Mesenchymal stem cell (in vitro differentiated cells and primary cell): ENCODE measurements at regions not wholly inside any gene's neighbourhood (a gene's known extent, or its start where the extent isn't known, plus 50 kb on each side); places are given as distances from the start of the nearest gene placed in this dataset.
"Not testable (repeated sequence)": the region's sequence is repeated elsewhere in the genome, so short reads cannot be mapped to it uniquely, and the experiment has no call there.

Source experiments
- DNase-seq: peaks from one replicate; pipeline ENCODE4 v3.0.0-alpha.2; 2013
- H2AFZ ChIP-seq: one replicate; pipeline ENCODE4 v1.6.1; 2013; ENCODE audit warnings: low read depth, mild to moderate bottlenecking, control low read depth, inconsistent platforms, low read length, moderate library complexity
- H2AK5ac ChIP-seq: 2 replicates; pipeline ENCODE4 v1.6.1; 2013; ENCODE audit warnings: low read length, moderate library complexity, mild to moderate bottlenecking, inconsistent platforms; ENCODE audit not compliant: severe bottlenecking
- H2BK120ac ChIP-seq: one replicate; pipeline ENCODE4 v1.6.1; 2013; ENCODE audit warnings: low read depth, mild to moderate bottlenecking, inconsistent platforms, low read length, moderate library complexity
- H2BK12ac ChIP-seq, 2 experiments: one replicate each; pipeline ENCODE4 v1.6.1; 2013; ENCODE audit warnings: inconsistent platforms in 2 of 2, low read length in 2 of 2, mild to moderate bottlenecking in 2 of 2, moderate library complexity in 2 of 2, control low read depth in 1 of 2
- H2BK15ac ChIP-seq: one replicate; pipeline ENCODE4 v1.6.1; 2013; ENCODE audit warnings: mild to moderate bottlenecking, low read depth, inconsistent platforms; ENCODE audit not compliant: poor library complexity, severe bottlenecking
- H2BK5ac ChIP-seq: 2 replicates; pipeline ENCODE4 v1.6.1; 2013; ENCODE audit warnings: low read depth, mild to moderate bottlenecking, low read length, control low read depth, inconsistent platforms; ENCODE audit not compliant: poor library complexity, severe bottlenecking
- H3K14ac ChIP-seq, 2 experiments: one replicate each; pipeline ENCODE4 v1.6.1; 2013; ENCODE audit warnings: inconsistent platforms in 2 of 2, low read length in 2 of 2, control low read depth in 1 of 2, mild to moderate bottlenecking in 1 of 2, moderate library complexity in 1 of 2
- H3K18ac ChIP-seq, 2 experiments: one replicate each; pipeline ENCODE4 v1.6.1; 2013; ENCODE audit warnings: inconsistent platforms in 2 of 2, low read length in 2 of 2, control low read depth in 1 of 2, low read depth in 1 of 2, mild to moderate bottlenecking in 1 of 2
- H3K23ac ChIP-seq, 2 experiments: one replicate each; pipeline ENCODE4 v1.6.1; 2013; ENCODE audit warnings: inconsistent platforms in 2 of 2, low read length in 2 of 2, mild to moderate bottlenecking in 2 of 2, moderate library complexity in 2 of 2, control low read depth in 1 of 2
- H3K27ac ChIP-seq: 2 replicates; pipeline ENCODE4 v1.5.1; 2013; ENCODE audit warnings: mild to moderate bottlenecking, moderate library complexity, low read length, control low read depth, inconsistent platforms; ENCODE audit not compliant: poor library complexity, severe bottlenecking
- H3K27me3 ChIP-seq, 2 experiments: 2 replicates each; pipeline versions ENCODE4 v1.6.1 to v1.7.0; 2013; ENCODE audit warnings: low read length in 2 of 2, mild to moderate bottlenecking in 2 of 2, moderate library complexity in 2 of 2, control low read depth in 1 of 2, inconsistent platforms in 1 of 2; ENCODE audit not compliant: control insufficient read depth in 1 of 2, insufficient read depth in 1 of 2
- H3K36me3 ChIP-seq, 2 experiments: 2 replicates each; pipeline versions ENCODE4 v1.6.1 to v1.7.0; 2013; ENCODE audit warnings: low read length in 2 of 2, control low read depth in 1 of 2, inconsistent platforms in 1 of 2, low read depth in 1 of 2, mild to moderate bottlenecking in 1 of 2; ENCODE audit not compliant: insufficient read depth in 2 of 2, control insufficient read depth in 1 of 2
- H3K4ac ChIP-seq, 2 experiments: one replicate each; pipeline ENCODE4 v1.6.1; 2013; ENCODE audit warnings: inconsistent platforms in 2 of 2, low read length in 2 of 2, mild to moderate bottlenecking in 2 of 2, moderate library complexity in 2 of 2, control low read depth in 1 of 2, low read depth in 1 of 2
- H3K4me1 ChIP-seq: 2 replicates; pipeline ENCODE4 v1.6.1; 2013; ENCODE audit warnings: low read depth, low read length, control low read depth; ENCODE audit not compliant: control insufficient read depth, insufficient read depth
- H3K4me2 ChIP-seq: 2 replicates; pipeline ENCODE4 v1.6.1; 2013; ENCODE audit warnings: low read length, mild to moderate bottlenecking, inconsistent platforms; ENCODE audit not compliant: poor library complexity, severe bottlenecking
- H3K4me3 ChIP-seq, 2 experiments: 2 replicates each; pipeline versions ENCODE4 v1.5.1 to v1.7.0; 2013; ENCODE audit warnings: low read length in 2 of 2, mild to moderate bottlenecking in 2 of 2, control low read depth in 1 of 2, low read depth in 1 of 2; ENCODE audit not compliant: insufficient read depth in 1 of 2
- H3K79me1 ChIP-seq: replicated peaks from 2 replicates; pipeline ENCODE4 v1.6.1; 2013; ENCODE audit warnings: mild to moderate bottlenecking, control low read depth, low read length, inconsistent platforms; ENCODE audit not compliant: poor library complexity, severe bottlenecking
- H3K9ac ChIP-seq: 2 replicates; pipeline ENCODE4 v1.7.0; 2013; ENCODE audit warnings: mild to moderate bottlenecking, low read length, moderate library complexity
- H3K9me3 ChIP-seq: 2 replicates; pipeline ENCODE4 v1.7.0; 2013; ENCODE audit warnings: mild to moderate bottlenecking, low read length; ENCODE audit not compliant: control insufficient read depth
- H4K8ac ChIP-seq: one replicate; pipeline ENCODE4 v1.6.1; 2013; ENCODE audit warnings: inconsistent platforms, mild to moderate bottlenecking, low read length, moderate library complexity
- H4K91ac ChIP-seq: one replicate; pipeline ENCODE4 v1.6.1; 2013; ENCODE audit warnings: mild to moderate bottlenecking, low read length, inconsistent platforms
- WGBS: methylation state at CpG from one replicate; pipeline ENCODE4 v1.1.7; 2013; ENCODE audit warnings: mixed read lengths; 5-methylcytosine and 5-hydroxymethylcytosine counted together

GRCh38 chr6:56732517-56732916, 89.8 kb upstream of the DST start:
- peaks cover 0 to 20% of the 10 kb centered on the region in 2 experiments for H3K36me3 ChIP-seq
- no peak overlapping the region for H3K14ac ChIP-seq
- no peak for DNase-seq
- H2BK5ac ChIP-seq: no peak overlapping the region
- H3K79me1 ChIP-seq: peaks cover 1% of the 10 kb centered on the region
- no peak overlapping the region for H3K23ac ChIP-seq
- 73% methylated on average over 3 of the region's 4 CpGs for WGBS
- H3K9me3 ChIP-seq: no peaks in the 10 kb centered on the region
- H2BK15ac ChIP-seq: no peak overlapping the region
- H3K4me3 ChIP-seq: no peak overlapping the region
- peaks cover 5% of the 10 kb centered on the region for H3K4me1 ChIP-seq
- peak overlapping the region; percentile 37 for H3K27ac ChIP-seq
- no peak overlapping the region for H4K8ac ChIP-seq
- peak overlapping the region; percentile 7 for H3K9ac ChIP-seq
- H4K91ac ChIP-seq: no peak overlapping the region
- H2BK120ac ChIP-seq: no peak overlapping the region
- H3K4ac ChIP-seq: no peak overlapping the region
- H2BK12ac ChIP-seq: no peak overlapping the region
- H3K4me2 ChIP-seq: no peak overlapping the region
- H2AFZ ChIP-seq: no peak overlapping the region
- no peak overlapping the region for H3K18ac ChIP-seq
- no peaks in the 10 kb centered on the region for H3K27me3 ChIP-seq
- H2AK5ac ChIP-seq: no peak overlapping the region

- Histone ChIP-seq H2BK15ac (no peak overlapping the region), H2BK5ac (no peak overlapping the region), H3K4me1 (peaks cover 7% of the 10 kb centered on the region), H3K27me3 (no peaks in the 10 kb centered on the region), H2BK120ac (peak overlapping the region; percentile 42), H3K9ac (peak overlapping the region; percentile 72), H3K23ac (no peak overlapping the region), H3K4me2 (no peak overlapping the region), H3K27ac (peak overlapping the region; percentile 87), H3K36me3 (peaks cover 0 to 20% of the 10 kb centered on the region in 2 experiments), H3K14ac (no peak overlapping the region), H3K18ac (peak overlapping the region; percentile 26 to 71), H2AFZ (no peak overlapping the region), H3K4me3 (no peak overlapping the region), H3K79me1 (peaks cover 1% of the 10 kb centered on the region), H4K91ac (no peak overlapping the region), H2AK5ac (peak overlapping the region; percentile 33), H3K4ac (no peak overlapping the region), H4K8ac (no peak overlapping the region), H2BK12ac (peak overlapping the region in 1 of 2 experiments; percentile 59), H3K9me3 (no peaks in the 10 kb centered on the region)
- 22% methylated on average over 4 of the region's 5 CpGs for WGBS
- peak; percentile 59 for DNase-seq
Observed at GRCh38 chr6:56730663-56731529, 88.2 kb upstream of the DST start.

- Histone ChIP-seq H3K4me1 (peaks cover 10% of the 10 kb centered on the region), H3K14ac (no peak overlapping the region), H3K18ac (no peak overlapping the region), H4K8ac (no peak overlapping the region), H3K79me1 (peaks cover 1% of the 10 kb centered on the region), H3K23ac (no peak overlapping the region), H2BK15ac (no peak overlapping the region), H3K4ac (no peak overlapping the region), H2BK120ac (no peak overlapping the region), H4K91ac (no peak overlapping the region), H2AFZ (no peak overlapping the region), H3K27me3 (no peaks in the 10 kb centered on the region), H3K27ac (peak overlapping the region; percentile 53), H2BK5ac (no peak overlapping the region), H2AK5ac (peak overlapping the region; percentile 39), H3K4me2 (no peak overlapping the region), H3K4me3 (no peak overlapping the region), H3K9me3 (no peaks in the 10 kb centered on the region), H3K9ac (peak overlapping the region; percentile 72), H2BK12ac (no peak overlapping the region), H3K36me3 (peaks cover 0 to 19% of the 10 kb centered on the region in 2 experiments)
- DNase-seq: peak; percentile 80
- WGBS: 13% methylated on average over 2 of the region's 3 CpGs
Observed at GRCh38 chr6:56729719-56730118, 87.0 kb upstream of the DST start.

GRCh38 chr6:56729166-56729565, 86.5 kb upstream of the DST start:
- H3K9me3 ChIP-seq, H3K14ac ChIP-seq, H3K4me1 ChIP-seq, DNase-seq, H3K18ac ChIP-seq, H3K4me3 ChIP-seq, H3K23ac ChIP-seq, H3K4me2 ChIP-seq, H3K4ac ChIP-seq, H2AK5ac ChIP-seq, H3K27me3 ChIP-seq, H2BK120ac ChIP-seq, H3K79me1 ChIP-seq, H4K8ac ChIP-seq, H2BK12ac ChIP-seq, H2AFZ ChIP-seq, H2BK15ac ChIP-seq, H4K91ac ChIP-seq, H2BK5ac ChIP-seq: not testable (repeated sequence)
- H3K36me3 ChIP-seq: peaks cover 0 to 15% of the 10 kb centered on the region in 2 experiments
- 95% methylated on average over 9 of the region's 10 CpGs for WGBS
- peak overlapping the region; percentile 72 for H3K9ac ChIP-seq
- H3K27ac ChIP-seq: peak overlapping the region; percentile 53
